ENCODE measurements at regions not wholly inside any gene's neighbourhood (a gene's known extent, or its start where the extent isn't known, plus 50 kb on each side); places are given as distances from the start of the nearest gene placed in this dataset.
"Not testable (repeated sequence)": the region's sequence is repeated elsewhere in the genome, so short reads cannot be mapped to it uniquely, and the experiment has no call there.

DNA sequence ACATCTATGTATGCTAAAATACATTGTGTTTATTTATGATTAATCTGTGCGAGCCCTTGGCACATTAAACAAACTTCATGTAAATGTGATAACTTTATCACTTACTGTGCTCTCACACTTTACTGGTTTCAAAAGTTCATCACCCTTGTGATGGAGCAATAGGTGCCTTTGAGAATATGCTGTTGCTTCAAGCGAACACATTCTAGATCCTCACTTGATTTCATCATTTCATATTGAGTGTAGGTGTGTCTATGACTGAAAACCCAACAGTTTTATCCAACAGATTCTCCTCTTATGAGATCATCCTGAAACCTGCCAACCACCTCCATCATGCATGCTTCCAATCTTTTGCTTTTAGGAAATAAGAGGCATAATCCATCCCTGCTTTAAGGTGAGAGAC, 854.4 kb downstream of the TMEM121 start:
- no peaks in the 10 kb centered on the region for H3K9me3 ChIP-seq
- no peak overlapping the region for H3K4me2 ChIP-seq
- DNase-seq (ENCODE audit: low read depth in 1 of 2, low spot score in 1 of 2), result no peak
- FAIRE-seq, result no peak
- WGBS (ENCODE audit: missing lambda C conversion rate), result 0% methylated on average over 2 of the region's 2 CpGs
- H3K27ac ChIP-seq, result no peak overlapping the region
- ChIA-PET POLR2A (no interaction called here), CTCF (interaction anchor here (0.9 kb wide), 1 partner anchor 41 kb away, joined by 3 read pairs; no protein-coding TSS in a partner anchor)
- TF ChIP-seq KDM5A (IDR thresholded peaks at IDR 0.05) (no peak), PHF8 (IDR thresholded peaks at IDR 0.05; ENCODE audit: borderline replicate concordance, low read depth) (no peak), ELK1 (IDR thresholded peaks at IDR 0.05; ENCODE audit: low read depth, low read length) (no peak), RFX5 (IDR thresholded peaks at IDR 0.05) (no peak), E2F6 (IDR thresholded peaks at IDR 0.05; ENCODE audit: borderline replicate concordance, low read depth) (no peak), HOXA7 (CRISPR knock-in tag; IDR thresholded peaks at IDR 0.05) (no peak), CEBPB (IDR thresholded peaks at IDR 0.05) (no peak), MAFK (IDR thresholded peaks at IDR 0.05; ENCODE audit: partially characterized antibody) (no peak), CHD2 (IDR thresholded peaks at IDR 0.05; ENCODE audit: low read length, partially characterized antibody) (no peak), TP53 (CRISPR knock-in tag; IDR thresholded peaks at IDR 0.05) (no peak), ZFP36 (IDR thresholded peaks at IDR 0.05; ENCODE audit: borderline replicate concordance, partially characterized antibody) (no peak), HEYL (CRISPR knock-in tag; IDR thresholded peaks at IDR 0.05) (no peak), GATA3 (IDR thresholded peaks at IDR 0.05; ENCODE audit: borderline replicate concordance) (no peak), ESRRA (IDR thresholded peaks at IDR 0.05; ENCODE audit: borderline replicate concordance, low read length) (no peak), JUNB (IDR thresholded peaks at IDR 0.05) (no peak), NFE2L2 (conservative IDR thresholded peaks at IDR 0.05; ENCODE audit: low read length) (no peak), FOSL2 (IDR thresholded peaks at IDR 0.05) (no peak), FOSL2 (CRISPR knock-in tag; IDR thresholded peaks at IDR 0.05) (no peak), CBX8 (IDR thresholded peaks at IDR 0.05) (no peak), CHD4 (IDR thresholded peaks at IDR 0.05; ENCODE audit: borderline replicate concordance) (no peak)
- H3K4me3 ChIP-seq, result no peak overlapping the region
- ATAC-seq, result no peak
- no peaks in the 10 kb centered on the region for H3K4me1 ChIP-seq

- ATAC-seq; FAIRE-seq; H3K9me3 ChIP-seq; H3K4me3 ChIP-seq; H3K27ac ChIP-seq; H3K4me1 ChIP-seq; DNase-seq (ENCODE audit: low read depth in 1 of 2, low spot score in 1 of 2); POLR2A ChIA-PET; CTCF ChIA-PET; H3K4me2 ChIP-seq: not testable (repeated sequence)
- WGBS (ENCODE audit: missing lambda C conversion rate), result 2% methylated on average over 8 of the region's 9 CpGs
These were observed 862.8 kb downstream of the TMEM121 start for GRCh38 chr14:106389186-106389585.

- whole genome bisulfite sequencing (ENCODE audit: missing lambda C conversion rate), result 38% methylated on average over 6 of the region's 6 CpGs
- POLR2A ChIA-PET, result no interaction called here
- Histone ChIP-seq H3K4me1 (no peaks in the 10 kb centered on the region), H3K4me3 (no peak overlapping the region), H3K4me2 (no peak overlapping the region), H3K27ac (no peak overlapping the region), H3K9me3 (no peaks in the 10 kb centered on the region)
- no peak for ATAC-seq
- no peak for TF ChIP-seq HOXA7 (CRISPR knock-in tag; IDR thresholded peaks at IDR 0.05)
- TF ChIP-seq HMGXB4 (CRISPR knock-in tag; IDR thresholded peaks at IDR 0.05; ENCODE audit: borderline replicate concordance), result no peak
- TF ChIP-seq CBX2 (IDR thresholded peaks at IDR 0.05; ENCODE audit: borderline replicate concordance, low read depth), result no peak
- no peak for TF ChIP-seq NR3C1 (IDR thresholded peaks at IDR 0.05)
- no peak for TF ChIP-seq CEBPB (IDR thresholded peaks at IDR 0.05)
- no peak for TF ChIP-seq POLR2A (IDR thresholded peaks at IDR 0.05; ENCODE audit: low read length)
- TF ChIP-seq HDAC2 (IDR thresholded peaks at IDR 0.05), result no peak
- FAIRE-seq, result no peak
- CTCF ChIA-PET, result no interaction called here
- DNase-seq (ENCODE audit: low read depth in 1 of 2, low spot score in 1 of 2), result no peak
These were observed 864.0 kb downstream of the TMEM121 start for GRCh38 chr14:106390401-106390800.
